Peyer's patch (tissue), 4 donors: ENCODE measurements at regions not wholly inside any gene's neighbourhood (a gene's known extent, or its start where the extent isn't known, plus 50 kb on each side); places are given as distances from the start of the nearest gene placed in this dataset.

ENCODE experiments used
- CTCF ChIP-seq, 6 experiments: fragments of 450-650 bp in 4 of 6; fragments of 200-600 bp in 2 of 6; sonication (generic) in 1 of 6; IDR thresholded peaks; one replicate each; pipeline ENCODE4 v1.5.1; 2017 to 2019; ENCODE audit warnings: antibody characterized with exemption in 6 of 6, mild to moderate bottlenecking in 3 of 6, moderate library complexity in 1 of 6
- POLR2A ChIP-seq, 2 donors: fragments of 450-650 bp; IDR thresholded peaks; one replicate each; pipeline ENCODE4 v1.5.1; 2017; ENCODE audit warnings: antibody characterized with exemption in 2 of 2, mild to moderate bottlenecking in 2 of 2, moderate library complexity in 2 of 2

GRCh38 chr12:111219440-111219839 lies 149.5 kb downstream of the PHETA1 start:
- no peak for TF ChIP-seq CTCF (IDR thresholded peaks at IDR 0.05)
- no peak for TF ChIP-seq POLR2A (IDR thresholded peaks at IDR 0.05)
